ENCODE measurements at regions not wholly inside any gene's neighbourhood (a gene's known extent, or its start where the extent isn't known, plus 50 kb on each side); places are given as distances from the start of the nearest gene placed in this dataset.

- peaks cover 3% of the 10 kb centered on the region for H3K9me3 Mint-ChIP-seq
- H3K4me1 Mint-ChIP-seq, result peaks cover 3% of the 10 kb centered on the region
- H3K27ac Mint-ChIP-seq, result no peak overlapping the region
- CTCF ChIA-PET, result interaction anchor here (0.9 kb wide), 1 partner anchor 9 kb away, joined by 3 read pairs; no protein-coding TSS in a partner anchor
- H3K27me3 Mint-ChIP-seq, result peaks cover 25% of the 10 kb centered on the region
- H3K36me3 Mint-ChIP-seq, result no peaks in the 10 kb centered on the region
- no peak overlapping the region for H3K4me3 Mint-ChIP-seq
- DNase-seq, result no peak
Observed at GRCh38 chr18:47758000-47758399, 172.5 kb downstream of the SMAD2 start.

GRCh38 chr18:47756364-47757016, 174.0 kb downstream of the SMAD2 start:
- no peak overlapping the region for H3K4me3 Mint-ChIP-seq
- peak; percentile 66 for DNase-seq
- peaks cover 3% of the 10 kb centered on the region for H3K9me3 Mint-ChIP-seq
- H3K4me1 Mint-ChIP-seq, result peaks cover 3% of the 10 kb centered on the region
- no peaks in the 10 kb centered on the region for H3K36me3 Mint-ChIP-seq
- no peak overlapping the region for H3K27ac Mint-ChIP-seq
- CTCF ChIA-PET, result interaction anchor here (1.0 to 1.4 kb wide), 3 partner anchors 9 to 705 kb away, joined by 3 to 6 read pairs (median 4); no protein-coding TSS in a partner anchor
- H3K27me3 Mint-ChIP-seq, result peaks cover 18% of the 10 kb centered on the region

GRCh38 chr18:47755102-47755456, 175.4 kb downstream of the SMAD2 start:
- Mint-ChIP-seq H3K4me3 (no peak overlapping the region), H3K4me1 (peaks cover 3% of the 10 kb centered on the region), H3K27me3 (peaks cover 22% of the 10 kb centered on the region), H3K27ac (no peak overlapping the region), H3K9me3 (peaks cover 3% of the 10 kb centered on the region), H3K36me3 (no peaks in the 10 kb centered on the region)
- DNase-seq, result no peak
- CTCF ChIA-PET, result interaction anchor here (0.7 to 1.7 kb wide), 15 partner anchors 7 to 686 kb away, joined by 3 to 7 read pairs (median 3); no protein-coding TSS in a partner anchor

GRCh38 chr18:47754311-47755101, 176.0 kb downstream of the SMAD2 start:
- Mint-ChIP-seq H3K27ac (no peak overlapping the region), H3K9me3 (peaks cover 3% of the 10 kb centered on the region), H3K27me3 (peaks cover 22% of the 10 kb centered on the region), H3K4me1 (peaks cover 3% of the 10 kb centered on the region), H3K4me3 (no peak overlapping the region), H3K36me3 (no peaks in the 10 kb centered on the region)
- peak; percentile 70 for DNase-seq
- CTCF ChIA-PET, result interaction anchor here (0.7 to 1.7 kb wide), 11 partner anchors 10 to 685 kb away, joined by 3 to 7 read pairs (median 3); no protein-coding TSS in a partner anchor

- DNase-seq, result no peak
- Mint-ChIP-seq H3K27me3 (peaks cover 27% of the 10 kb centered on the region), H3K36me3 (no peaks in the 10 kb centered on the region), H3K27ac (no peak overlapping the region), H3K9me3 (no peaks in the 10 kb centered on the region), H3K4me1 (peaks cover 6% of the 10 kb centered on the region), H3K4me3 (no peak overlapping the region)
- CTCF ChIA-PET, result no interaction called here
Observed at GRCh38 chr18:47752796-47753645, 177.4 kb downstream of the SMAD2 start.

GRCh38 chr18:47750889-47751423, 179.5 kb downstream of the SMAD2 start:
- DNase-seq, result no peak
- Mint-ChIP-seq H3K4me3 (no peak overlapping the region), H3K9me3 (no peaks in the 10 kb centered on the region), H3K27ac (no peak overlapping the region), H3K27me3 (peaks cover 33% of the 10 kb centered on the region), H3K36me3 (no peaks in the 10 kb centered on the region), H3K4me1 (peaks cover 6% of the 10 kb centered on the region)
- CTCF ChIA-PET, result interaction anchor here (1.1 to 1.7 kb wide), 3 partner anchors 9 to 535 kb away, joined by 3 to 9 read pairs (median 4); no protein-coding TSS in a partner anchor

- Mint-ChIP-seq H3K4me1 (peaks cover 5% of the 10 kb centered on the region), H3K27ac (no peak overlapping the region), H3K27me3 (peaks cover 25% of the 10 kb centered on the region), H3K9me3 (no peaks in the 10 kb centered on the region), H3K36me3 (no peaks in the 10 kb centered on the region), H3K4me3 (no peak overlapping the region)
- CTCF ChIA-PET, result interaction anchor here (1.0 to 1.1 kb wide), 2 partner anchors 241 to 530 kb away, joined by 3 to 4 read pairs; no protein-coding TSS in a partner anchor
- no peak for DNase-seq
Observed at GRCh38 chr18:47749600-47749973, 180.9 kb downstream of the SMAD2 start.

- CTCF ChIA-PET, result interaction anchor here (0.6 to 1.1 kb wide), 12 partner anchors 9 to 584 kb away, joined by 3 to 11 read pairs (median 3); no protein-coding TSS in a partner anchor
- H3K4me3 Mint-ChIP-seq, result no peak overlapping the region
- H3K27ac Mint-ChIP-seq, result no peak overlapping the region
Observed at GRCh38 chr18:47748847-47749599, 181.4 kb downstream of the SMAD2 start.

GRCh38 chr18:47748093-47748796, 182.2 kb downstream of the SMAD2 start:
- Mint-ChIP-seq H3K27me3 (peaks cover 25% of the 10 kb centered on the region), H3K27ac (no peak overlapping the region), H3K4me3 (no peak overlapping the region), H3K4me1 (peaks cover 3% of the 10 kb centered on the region), H3K36me3 (no peaks in the 10 kb centered on the region), H3K9me3 (no peaks in the 10 kb centered on the region)
- no peak for DNase-seq
- CTCF ChIA-PET, result interaction anchor here (0.6 to 1.4 kb wide), 15 partner anchors 8 to 583 kb away, joined by 3 to 11 read pairs (median 3); no protein-coding TSS in a partner anchor

More at GRCh38 chr18:47748847-47749599, 181.4 kb downstream of the SMAD2 start:
- Mint-ChIP-seq H3K27me3 (peaks cover 21% of the 10 kb centered on the region), H3K9me3 (no peaks in the 10 kb centered on the region), H3K36me3 (no peaks in the 10 kb centered on the region), H3K4me1 (peaks cover 3% of the 10 kb centered on the region)
- DNase-seq, result peak; percentile 81

GRCh38 chr18:47747260-47747795, 183.1 kb downstream of the SMAD2 start:
- DNase-seq, result no peak
- CTCF ChIA-PET, result interaction anchor here (0.7 to 1.4 kb wide), 3 partner anchors 8 to 532 kb away, joined by 3 to 10 read pairs (median 4); no protein-coding TSS in a partner anchor
- H3K36me3 Mint-ChIP-seq, result no peaks in the 10 kb centered on the region
- no peak overlapping the region for H3K4me3 Mint-ChIP-seq
- H3K4me1 Mint-ChIP-seq, result peaks cover 3% of the 10 kb centered on the region
- peaks cover 29% of the 10 kb centered on the region for H3K27me3 Mint-ChIP-seq
- H3K9me3 Mint-ChIP-seq, result no peaks in the 10 kb centered on the region
- no peak overlapping the region for H3K27ac Mint-ChIP-seq

GRCh38 chr18:47746615-47747014, 183.8 kb downstream of the SMAD2 start:
- Mint-ChIP-seq H3K27me3 (peaks cover 29% of the 10 kb centered on the region), H3K4me1 (peaks cover 3% of the 10 kb centered on the region), H3K27ac (no peak overlapping the region), H3K36me3 (no peaks in the 10 kb centered on the region), H3K4me3 (no peak overlapping the region), H3K9me3 (no peaks in the 10 kb centered on the region)
- DNase-seq, result no peak
- CTCF ChIA-PET, result interaction anchor here (1.1 to 1.4 kb wide), 2 partner anchors 15 to 531 kb away, joined by 3 to 10 read pairs; no protein-coding TSS in a partner anchor

GRCh38 chr18:47745227-47745626, 185.2 kb downstream of the SMAD2 start:
- CTCF ChIA-PET, result interaction anchor here (0.7 kb wide), 1 partner anchor 696 kb away, joined by 3 read pairs; no protein-coding TSS in a partner anchor
- Mint-ChIP-seq H3K9me3 (no peaks in the 10 kb centered on the region), H3K27ac (no peak overlapping the region), H3K36me3 (no peaks in the 10 kb centered on the region), H3K4me3 (no peak overlapping the region), H3K4me1 (peaks cover 3% of the 10 kb centered on the region), H3K27me3 (peaks cover 25% of the 10 kb centered on the region)
- DNase-seq, result no peak

Measured in activated naive CD4-positive, alpha-beta T cell treated with anti-CD3 and anti-CD28 coated beads, Interleukin-2, amount 10 ng/mL, durations not matched to agents 7 days and 5 days (primary cell).